ENCODE measurements at regions not wholly inside any gene's neighbourhood (a gene's known extent, or its start where the extent isn't known, plus 50 kb on each side); places are given as distances from the start of the nearest gene placed in this dataset.

DNA sequence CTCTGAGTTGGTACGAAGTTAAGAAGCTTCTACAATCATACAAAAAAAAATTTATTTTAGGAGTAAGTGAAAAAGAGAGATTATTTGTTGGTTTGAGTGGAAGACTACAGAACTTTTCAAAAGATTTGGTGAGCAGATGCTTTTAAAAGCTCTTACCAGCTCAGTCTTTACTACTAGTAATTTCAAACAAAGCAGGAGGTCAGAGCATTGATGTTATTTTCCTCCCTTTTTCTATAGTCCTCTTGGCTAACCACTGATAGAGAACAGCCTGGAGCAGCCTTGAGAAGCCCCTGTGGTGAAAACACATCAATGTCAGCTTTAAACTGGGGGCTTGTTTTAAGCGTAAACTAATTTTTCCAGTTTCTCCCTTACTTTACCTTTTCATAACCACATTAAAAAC, 559.3 kb upstream of the CDH2 start:
- Histone ChIP-seq H2BK20ac (ENCODE audit: low read depth, low read length, poor library complexity, severe bottlenecking) (no peak overlapping the region), H4K5ac (ENCODE audit: insufficient read length, low read depth, low read length) (no peak overlapping the region), H3K9ac (ENCODE audit: extremely low read depth, insufficient read length, low read length) (no peak overlapping the region), H2BK15ac (ENCODE audit: low read depth, low read length) (no peak overlapping the region), H3K79me1 (ENCODE audit: insufficient read depth, low read depth, low read length, poor library complexity, severe bottlenecking) (no peaks in the 10 kb centered on the region), H2BK12ac (ENCODE audit: insufficient read length, low read depth, low read length) (no peak overlapping the region), H2BK5ac (ENCODE audit: insufficient read length, low read length) (no peak overlapping the region), H2AK5ac (ENCODE audit: insufficient read length, low read length) (no peak overlapping the region), H4K91ac (ENCODE audit: insufficient read length, low read depth, low read length) (no peak overlapping the region), H2BK120ac (ENCODE audit: low read depth, low read length, poor library complexity, severe bottlenecking) (no peak overlapping the region), H2AFZ (ENCODE audit: low read length) (no peak overlapping the region), H3K14ac (ENCODE audit: insufficient read depth, low read length) (no peak overlapping the region), H3K23ac (ENCODE audit: insufficient read length, low read depth, low read length) (no peak overlapping the region), H3K56ac (ENCODE audit: insufficient read length, low read depth, low read length) (no peak overlapping the region), H3K18ac (ENCODE audit: insufficient read length, low read depth, low read length) (no peak overlapping the region), H3K27ac (ENCODE audit: insufficient read length, low read depth, low read length) (no peak overlapping the region), H3K9me3 (ENCODE audit: control insufficient read depth, low read depth, low read length) (no peaks in the 10 kb centered on the region), H3K79me2 (ENCODE audit: insufficient read depth, low read length) (no peaks in the 10 kb centered on the region), H3K4me2 (ENCODE audit: insufficient read depth, insufficient read length, low read length) (no peak overlapping the region), H3K27me3 (ENCODE audit: insufficient read depth, low read length) (no peaks in the 10 kb centered on the region), H3K4me1 (ENCODE audit: insufficient read depth, low read length) (no peaks in the 10 kb centered on the region; the same call in 1 of the 2 replicates), H3K23me2 (ENCODE audit: insufficient read length, low read depth, low read length, poor library complexity, severe bottlenecking) (no peaks in the 10 kb centered on the region), H3K4ac (ENCODE audit: low read depth, low read length) (no peak overlapping the region), H4K20me1 (ENCODE audit: control insufficient read depth, insufficient read depth, insufficient read length) (no peaks in the 10 kb centered on the region), H3T11ph (ENCODE audit: low read length) (no peak overlapping the region), H4K8ac (replicated peaks; ENCODE audit: insufficient read length, low read depth, low read length) (no peak overlapping the region)
- TF ChIP-seq, protein P1, sequence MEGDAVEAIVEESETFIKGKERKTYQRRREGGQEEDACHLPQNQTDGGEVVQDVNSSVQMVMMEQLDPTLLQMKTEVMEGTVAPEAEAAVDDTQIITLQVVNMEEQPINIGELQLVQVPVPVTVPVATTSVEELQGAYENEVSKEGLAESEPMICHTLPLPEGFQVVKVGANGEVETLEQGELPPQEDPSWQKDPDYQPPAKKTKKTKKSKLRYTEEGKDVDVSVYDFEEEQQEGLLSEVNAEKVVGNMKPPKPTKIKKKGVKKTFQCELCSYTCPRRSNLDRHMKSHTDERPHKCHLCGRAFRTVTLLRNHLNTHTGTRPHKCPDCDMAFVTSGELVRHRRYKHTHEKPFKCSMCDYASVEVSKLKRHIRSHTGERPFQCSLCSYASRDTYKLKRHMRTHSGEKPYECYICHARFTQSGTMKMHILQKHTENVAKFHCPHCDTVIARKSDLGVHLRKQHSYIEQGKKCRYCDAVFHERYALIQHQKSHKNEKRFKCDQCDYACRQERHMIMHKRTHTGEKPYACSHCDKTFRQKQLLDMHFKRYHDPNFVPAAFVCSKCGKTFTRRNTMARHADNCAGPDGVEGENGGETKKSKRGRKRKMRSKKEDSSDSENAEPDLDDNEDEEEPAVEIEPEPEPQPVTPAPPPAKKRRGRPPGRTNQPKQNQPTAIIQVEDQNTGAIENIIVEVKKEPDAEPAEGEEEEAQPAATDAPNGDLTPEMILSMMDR (conservative IDR thresholded peaks at IDR 0.05): no peak
- Mint-ChIP-seq H3K36me3 (ENCODE audit: insufficient read depth in 1 of 3, low read depth in 3 of 3) (peaks cover 0 to 2% (median 2%) of the 10 kb centered on the region in 3 experiments; a peak in 2 of 7 replicates), H3K27ac (no peak overlapping the region), H3K4me1 (peaks cover 11 to 12% of the 10 kb centered on the region in 2 experiments), H3K27me3 (ENCODE audit: low read depth) (no peaks in the 10 kb centered on the region), H3K9me3 (no peaks in the 10 kb centered on the region; a peak in 1 of 5 replicates), H3K4me3 (no peak overlapping the region)
- DNase-seq: no peak
- no CpG with 5 or more reads among the region's 2 CpGs for WGBS (ENCODE audit: extremely low coverage, insufficient read length, low lambda C conversion rate)
